Fibroblast of mammary gland (primary cell): ENCODE measurements at regions not wholly inside any gene's neighbourhood (a gene's known extent, or its start where the extent isn't known, plus 50 kb on each side); places are given as distances from the start of the nearest gene placed in this dataset.

ENCODE experiments used
- DNase-seq: peaks from one replicate; pipeline ENCODE4 v3.0.0-alpha.2; 2010; ENCODE audit warnings: low read depth
- H3K4me3 ChIP-seq: 2 replicates; pipeline ENCODE4 v1.5.1; 2011; ENCODE audit warnings: low read depth, mild to moderate bottlenecking, low read length, moderate library complexity; ENCODE audit not compliant: control insufficient read depth
- TF ChIP-seq, protein P1 (sequence below): conservative IDR thresholded peaks from 2 replicates; pipeline ENCODE4 v1.5.1; 2011; ENCODE audit warnings: low read depth, low read length, inconsistent platforms; ENCODE audit not compliant: control insufficient read depth, insufficient read depth

DNA sequence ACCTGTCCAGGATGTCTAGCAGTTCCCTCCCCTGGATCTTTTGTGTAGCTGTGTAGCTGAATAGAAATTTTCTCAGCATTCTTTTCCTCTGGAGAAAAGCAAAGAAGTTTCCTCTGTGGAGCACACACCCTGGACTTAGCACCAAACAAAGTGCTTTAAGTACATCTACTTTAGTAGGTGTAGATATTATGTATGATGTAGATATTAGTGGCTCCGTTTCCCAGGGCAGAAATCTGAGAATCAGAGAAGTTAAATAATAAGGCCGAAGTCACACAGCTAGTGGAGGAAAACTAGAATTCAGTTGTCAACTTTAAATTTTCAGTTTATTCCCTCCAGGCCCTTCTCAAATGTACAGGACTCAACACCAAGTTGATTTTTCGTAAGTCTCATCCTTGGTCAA is 401.7 kb upstream of the NR2F2 start:
- DNase-seq: no peak
- no peak overlapping the region for H3K4me3 ChIP-seq
- TF ChIP-seq, protein P1, sequence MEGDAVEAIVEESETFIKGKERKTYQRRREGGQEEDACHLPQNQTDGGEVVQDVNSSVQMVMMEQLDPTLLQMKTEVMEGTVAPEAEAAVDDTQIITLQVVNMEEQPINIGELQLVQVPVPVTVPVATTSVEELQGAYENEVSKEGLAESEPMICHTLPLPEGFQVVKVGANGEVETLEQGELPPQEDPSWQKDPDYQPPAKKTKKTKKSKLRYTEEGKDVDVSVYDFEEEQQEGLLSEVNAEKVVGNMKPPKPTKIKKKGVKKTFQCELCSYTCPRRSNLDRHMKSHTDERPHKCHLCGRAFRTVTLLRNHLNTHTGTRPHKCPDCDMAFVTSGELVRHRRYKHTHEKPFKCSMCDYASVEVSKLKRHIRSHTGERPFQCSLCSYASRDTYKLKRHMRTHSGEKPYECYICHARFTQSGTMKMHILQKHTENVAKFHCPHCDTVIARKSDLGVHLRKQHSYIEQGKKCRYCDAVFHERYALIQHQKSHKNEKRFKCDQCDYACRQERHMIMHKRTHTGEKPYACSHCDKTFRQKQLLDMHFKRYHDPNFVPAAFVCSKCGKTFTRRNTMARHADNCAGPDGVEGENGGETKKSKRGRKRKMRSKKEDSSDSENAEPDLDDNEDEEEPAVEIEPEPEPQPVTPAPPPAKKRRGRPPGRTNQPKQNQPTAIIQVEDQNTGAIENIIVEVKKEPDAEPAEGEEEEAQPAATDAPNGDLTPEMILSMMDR: no peak

DNA sequence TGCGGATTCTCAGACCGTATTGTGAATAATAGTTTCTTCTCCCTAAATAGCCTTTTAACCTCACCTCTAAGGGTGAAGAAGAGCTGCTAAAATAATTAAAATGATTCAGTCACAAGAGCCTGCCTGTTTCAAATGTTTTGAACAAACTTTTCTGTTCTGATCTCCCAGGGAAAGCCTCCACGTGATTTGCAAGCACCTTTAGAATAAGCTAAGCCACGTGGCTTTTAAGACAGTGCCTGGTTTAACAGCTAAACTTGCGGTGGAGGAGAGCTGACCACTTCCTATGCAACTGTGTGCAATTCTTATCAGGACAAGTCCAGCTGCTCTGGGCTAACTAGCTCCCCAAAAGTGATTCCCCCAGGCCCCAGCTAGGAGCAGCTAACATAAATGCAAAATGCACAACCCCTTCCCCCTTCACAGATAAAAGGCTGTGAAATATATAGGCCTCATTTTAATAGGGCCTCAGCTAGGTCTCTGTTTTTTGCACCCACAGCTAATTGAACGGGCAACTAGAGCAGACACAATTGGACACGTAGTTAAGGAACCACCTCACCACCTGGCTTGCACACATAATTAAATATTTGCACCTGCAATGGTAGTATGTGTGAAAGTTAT is 401.2 kb upstream of the NR2F2 start:
- TF ChIP-seq, protein P1: no peak
- H3K4me3 ChIP-seq: no peak overlapping the region
- no peak for DNase-seq

DNA sequence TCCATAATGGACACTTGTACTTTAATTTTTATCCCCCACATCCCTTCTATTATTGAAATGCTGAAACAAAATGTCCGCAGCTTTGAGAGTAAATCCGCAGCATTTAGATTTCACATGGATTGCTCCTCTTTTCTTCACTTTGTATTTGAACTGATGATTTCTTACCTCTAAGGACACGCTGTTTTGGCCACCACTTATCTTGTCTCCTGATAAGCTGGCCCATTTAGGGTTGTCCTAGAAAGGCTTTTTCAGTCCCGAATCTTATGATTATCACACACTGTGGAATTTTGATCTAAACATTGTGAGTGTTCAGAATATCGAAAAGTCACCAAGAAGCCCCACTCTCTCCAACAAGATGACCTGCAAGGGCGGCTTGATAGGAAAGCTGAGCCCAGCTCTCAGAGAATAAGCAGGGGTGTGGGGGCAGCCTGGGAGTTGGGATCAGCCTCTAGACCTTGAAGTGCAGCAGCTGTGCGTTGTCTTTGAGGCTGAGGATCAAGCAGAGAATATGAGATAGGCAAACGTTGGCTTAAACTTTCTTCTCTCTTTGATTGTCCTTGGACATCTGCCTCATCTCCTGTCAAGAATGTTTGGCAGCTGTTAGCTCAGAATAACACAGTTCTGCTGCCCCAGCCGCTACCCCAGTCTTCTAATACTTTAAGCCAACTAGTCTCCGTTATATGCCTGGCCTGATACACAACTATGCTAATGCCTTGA is 399.7 kb upstream of the NR2F2 start:
- TF ChIP-seq, protein P1: no peak
- H3K4me3 ChIP-seq: no peak overlapping the region
- no peak for DNase-seq

DNA sequence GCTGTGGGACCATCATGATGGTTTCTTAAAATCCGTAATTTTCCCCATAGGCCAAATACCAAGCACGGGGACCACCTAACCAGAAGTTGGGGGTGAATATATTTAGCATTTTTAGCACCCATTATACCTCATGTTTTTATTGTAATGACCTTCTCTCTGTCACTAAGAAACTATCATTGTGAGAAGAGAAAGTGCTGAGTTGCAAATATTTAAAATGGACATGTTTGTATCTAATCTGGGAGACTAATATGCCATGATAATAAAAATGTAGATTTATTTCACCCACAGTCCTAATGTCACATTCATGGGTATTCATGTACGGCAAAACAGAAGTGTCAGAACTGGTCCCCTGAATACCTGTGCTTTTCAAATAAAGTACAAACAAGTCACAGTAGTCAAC is 398.9 kb upstream of the NR2F2 start:
- DNase-seq: no peak
- H3K4me3 ChIP-seq: no peak overlapping the region
- TF ChIP-seq, protein P1: no peak

DNA sequence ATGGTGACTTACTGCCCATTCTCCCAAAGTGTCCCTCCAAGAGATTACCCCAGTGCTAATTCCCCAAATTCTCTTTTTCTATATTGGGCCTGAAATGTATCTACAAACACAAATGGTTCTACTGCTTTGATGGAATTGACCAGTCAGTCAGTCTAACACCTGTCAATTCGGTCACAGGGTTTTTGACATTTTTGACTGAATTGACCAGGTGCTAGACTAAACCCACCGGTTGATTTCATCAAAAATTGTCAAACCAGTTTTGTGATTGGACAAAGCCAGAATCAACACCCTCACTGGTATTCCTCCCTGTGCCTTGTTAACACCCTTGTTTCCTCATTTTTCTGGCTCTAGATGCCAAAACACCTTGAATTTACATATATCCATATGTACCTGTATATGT is 398.4 kb upstream of the NR2F2 start:
- no peak for DNase-seq
- TF ChIP-seq, protein P1: no peak
- H3K4me3 ChIP-seq: no peak overlapping the region

DNA sequence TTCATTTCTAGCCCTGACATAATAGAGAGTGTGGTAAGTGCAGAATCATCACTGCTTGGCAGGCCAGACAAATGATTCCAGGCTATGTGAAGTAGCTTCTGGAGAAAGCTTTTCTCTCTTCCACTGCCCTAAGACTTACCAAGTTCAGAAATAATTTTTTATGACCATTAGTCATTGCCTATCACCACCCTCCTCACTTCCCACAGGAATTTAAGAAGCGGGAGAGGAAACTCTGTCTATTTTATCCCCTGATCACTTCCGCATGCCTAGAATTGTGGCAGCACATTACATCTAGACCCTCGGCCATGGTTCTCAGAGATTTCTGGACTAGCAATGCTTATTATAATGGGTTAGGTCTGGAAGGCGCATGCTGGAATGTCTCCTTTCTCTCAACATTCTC is 397.8 kb upstream of the NR2F2 start:
- TF ChIP-seq, protein P1: no peak
- peak; percentile 19 for DNase-seq
- H3K4me3 ChIP-seq: no peak overlapping the region
